ENCODE measurements at regions not wholly inside any gene's neighbourhood (a gene's known extent, or its start where the extent isn't known, plus 50 kb on each side); places are given as distances from the start of the nearest gene placed in this dataset.

DNA sequence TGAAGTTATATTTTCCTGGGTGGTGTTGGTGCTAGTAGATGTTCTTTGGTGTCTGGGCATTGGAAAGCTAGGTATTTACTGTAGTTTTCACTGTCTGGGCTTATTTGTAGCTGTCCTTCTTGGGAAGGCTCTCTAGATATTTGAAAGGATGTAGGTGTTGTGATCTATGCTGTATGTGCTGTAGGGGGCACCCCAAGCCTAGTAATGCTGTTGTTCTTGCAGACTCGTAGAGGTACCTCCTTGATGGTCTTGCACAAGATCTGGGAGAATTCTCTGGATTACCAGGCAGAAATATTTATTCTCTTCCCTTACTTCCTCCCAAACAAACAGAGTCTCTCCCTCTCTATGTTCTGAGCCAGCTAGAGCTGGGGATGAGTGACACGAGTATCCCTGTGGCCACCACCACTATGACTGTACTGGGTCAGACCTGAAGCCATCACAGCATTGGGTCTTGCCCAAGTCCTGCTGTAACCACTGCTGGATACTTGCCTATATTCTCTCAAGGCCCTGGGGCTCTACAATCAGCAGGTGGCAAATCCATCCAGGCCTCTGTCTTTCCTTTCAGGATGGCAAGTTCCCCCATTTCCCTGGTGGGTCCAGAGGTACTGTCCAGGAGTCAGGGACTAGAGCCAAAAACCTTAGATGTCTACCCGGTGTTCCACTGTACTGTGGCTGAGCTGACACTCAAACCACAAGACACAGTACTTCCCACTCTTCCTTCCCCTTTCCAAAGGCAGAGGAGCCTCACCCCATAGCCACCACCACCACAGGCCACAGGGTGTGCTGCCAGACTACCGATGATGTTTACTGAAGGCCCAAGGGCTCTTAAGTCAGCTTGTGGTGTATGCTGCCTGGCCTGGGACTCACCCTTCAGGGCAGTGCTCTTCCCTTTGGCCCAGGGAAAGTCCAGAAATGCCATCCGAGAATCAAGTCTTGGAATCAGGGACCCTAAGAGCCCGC is 195.2 kb upstream of the DPPA4 start:
- TF ChIP-seq GATA3 (IDR thresholded peaks at IDR 0.05; ENCODE audit: low read depth, low read length), result no peak
- TF ChIP-seq GATA2 (IDR thresholded peaks at IDR 0.05; ENCODE audit: low read depth, low read length), result no peak

GRCh38 chr3:109545746-109546145 is 208.4 kb upstream of the DPPA4 start:
- TF ChIP-seq GATA3 (IDR thresholded peaks at IDR 0.05; ENCODE audit: low read depth, low read length) (no peak), GATA2 (IDR thresholded peaks at IDR 0.05; ENCODE audit: low read depth, low read length) (no peak)

- no peak for TF ChIP-seq GATA2 (IDR thresholded peaks at IDR 0.05; ENCODE audit: low read depth, low read length)
- TF ChIP-seq GATA3 (IDR thresholded peaks at IDR 0.05; ENCODE audit: low read depth, low read length), result no peak
Measured at GRCh38 chr3:109548192-109548938, 211.0 kb upstream of the DPPA4 start.

DNA sequence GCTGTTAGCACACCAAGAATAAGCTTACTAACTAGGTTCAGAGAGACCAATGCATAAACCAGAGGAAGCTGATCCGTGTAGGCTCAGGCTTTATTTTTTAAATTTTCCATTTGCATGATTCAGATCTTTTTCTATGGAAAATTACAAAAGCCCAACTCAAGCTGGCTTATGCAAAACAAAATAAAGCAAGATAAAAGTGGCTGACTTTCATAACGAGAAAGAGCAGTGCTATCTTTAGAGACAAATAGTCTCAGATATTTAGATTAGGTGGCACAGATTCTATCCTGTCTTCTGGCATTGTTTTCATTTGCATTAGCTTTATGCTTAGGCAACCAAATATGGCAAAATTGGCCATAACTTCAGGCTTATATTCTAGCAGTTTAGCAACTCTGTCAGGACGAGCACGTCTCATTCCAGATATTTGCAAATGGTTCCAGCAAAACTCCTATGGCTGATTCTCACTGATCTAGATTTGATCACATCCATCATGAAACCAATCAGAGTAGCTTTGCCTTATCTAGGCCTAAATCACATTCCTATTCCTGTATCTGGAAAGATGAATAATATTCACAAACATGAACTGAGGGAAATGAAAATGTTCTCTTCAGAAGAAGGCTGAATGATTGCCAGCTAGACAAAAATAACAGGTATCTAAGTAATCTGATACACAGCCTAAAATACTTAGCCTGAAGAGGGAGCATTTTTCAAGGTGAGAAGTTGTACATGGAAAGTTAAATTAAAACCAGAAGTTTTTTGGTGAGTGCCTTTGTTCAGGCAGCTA is 216.4 kb upstream of the DPPA4 start:
- TF ChIP-seq GATA3 (IDR thresholded peaks at IDR 0.05; ENCODE audit: low read depth, low read length) (peak; percentile 47; the same call in 1 of the 2 replicates), GATA2 (IDR thresholded peaks at IDR 0.05; ENCODE audit: low read depth, low read length) (peak; percentile 53)

- TF ChIP-seq GATA2 (IDR thresholded peaks at IDR 0.05; ENCODE audit: low read depth, low read length) (no peak), GATA3 (IDR thresholded peaks at IDR 0.05; ENCODE audit: low read depth, low read length) (no peak)
Measured at GRCh38 chr3:109559389-109559788, 222.0 kb upstream of the DPPA4 start.

- no peak for TF ChIP-seq GATA2 (IDR thresholded peaks at IDR 0.05; ENCODE audit: low read depth, low read length)
- no peak for TF ChIP-seq GATA3 (IDR thresholded peaks at IDR 0.05; ENCODE audit: low read depth, low read length)
Measured at GRCh38 chr3:109563149-109563548, 225.8 kb upstream of the DPPA4 start.

GRCh38 chr3:109569135-109569846 is 231.9 kb upstream of the DPPA4 start:
- TF ChIP-seq GATA2 (IDR thresholded peaks at IDR 0.05; ENCODE audit: low read depth, low read length), result no peak
- no peak for TF ChIP-seq GATA3 (IDR thresholded peaks at IDR 0.05; ENCODE audit: low read depth, low read length)

DNA sequence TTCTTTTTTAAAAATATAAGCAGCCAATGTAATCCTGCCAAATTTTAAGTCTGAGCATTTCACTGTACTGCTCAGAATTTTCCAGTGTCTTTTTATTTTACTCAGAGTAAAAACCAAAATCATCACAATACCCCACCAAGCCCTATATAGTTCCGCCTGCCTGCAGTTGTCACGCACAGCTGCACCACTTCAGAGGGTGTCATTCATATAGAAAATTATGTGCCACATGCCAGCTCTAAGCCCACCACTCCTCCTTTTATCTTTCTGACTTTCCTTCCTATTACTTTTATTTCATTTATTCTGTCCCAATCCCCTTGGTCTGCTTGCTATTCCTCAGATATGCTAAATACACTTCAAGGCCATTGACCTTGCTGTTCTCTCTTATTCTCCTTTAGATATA is 233.1 kb upstream of the DPPA4 start:
- TF ChIP-seq GATA2 (IDR thresholded peaks at IDR 0.05; ENCODE audit: low read depth, low read length) (no peak), GATA3 (IDR thresholded peaks at IDR 0.05; ENCODE audit: low read depth, low read length) (no peak)

- TF ChIP-seq GATA2 (IDR thresholded peaks at IDR 0.05; ENCODE audit: low read depth, low read length), result no peak
- TF ChIP-seq GATA3 (IDR thresholded peaks at IDR 0.05; ENCODE audit: low read depth, low read length), result no peak
Measured at GRCh38 chr3:109572301-109572700, 235.0 kb upstream of the DPPA4 start.

GRCh38 chr3:109596991-109597390 is 259.6 kb upstream of the DPPA4 start:
- TF ChIP-seq GATA2 (IDR thresholded peaks at IDR 0.05; ENCODE audit: low read depth, low read length) (no peak), GATA3 (IDR thresholded peaks at IDR 0.05; ENCODE audit: low read depth, low read length) (no peak)

- TF ChIP-seq GATA2 (IDR thresholded peaks at IDR 0.05; ENCODE audit: low read depth, low read length), result no peak
- no peak for TF ChIP-seq GATA3 (IDR thresholded peaks at IDR 0.05; ENCODE audit: low read depth, low read length)
Measured at GRCh38 chr3:109597444-109597843, 260.1 kb upstream of the DPPA4 start.

- TF ChIP-seq GATA2 (IDR thresholded peaks at IDR 0.05; ENCODE audit: low read depth, low read length) (no peak), GATA3 (IDR thresholded peaks at IDR 0.05; ENCODE audit: low read depth, low read length) (no peak)
Measured at GRCh38 chr3:109607897-109608296, 270.6 kb upstream of the DPPA4 start.

- TF ChIP-seq GATA2 (IDR thresholded peaks at IDR 0.05; ENCODE audit: low read depth, low read length), result no peak
- no peak for TF ChIP-seq GATA3 (IDR thresholded peaks at IDR 0.05; ENCODE audit: low read depth, low read length)
Measured at GRCh38 chr3:109608574-109608973, 271.2 kb upstream of the DPPA4 start.

Data from SH-SY5Y (cell line).